A673 (cell line): ENCODE measurements at regions not wholly inside any gene's neighbourhood (a gene's known extent, or its start where the extent isn't known, plus 50 kb on each side); places are given as distances from the start of the nearest gene placed in this dataset.

ENCODE experiments used
- BruUV-seq: library from RNA; stranded (reverse); fragments of 400-500 nt; replicated peaks from 2 replicates; lab custom pipeline; 2021; lab: Mats Ljungman, UMichigan
- CTCF ChIA-PET: fragments of 300-600 bp; sonication (Branson Sonifier 250); formaldehyde crosslinking; loops from one replicate; lab custom pipeline; 2022; ENCODE audit warnings: antibody characterized with exemption; lab: Charles Lee
- POLR2A ChIA-PET: fragments of 300-600 bp; sonication (Branson Sonifier 250); formaldehyde crosslinking; loops from one replicate; lab custom pipeline; 2022; ENCODE audit warnings: antibody characterized with exemption; ENCODE audit not compliant: low non-redundant PET; lab: Charles Lee
- DNase-seq: peaks from one replicate; pipeline ENCODE4 v3.0.0-alpha.2; 2015; ENCODE audit warnings: low spot score
- H3K27ac ChIP-seq: fragments of 200-600 bp; sonication (generic); 2 replicates; pipeline ENCODE4 v1.5.1; 2016; ENCODE audit warnings: mixed run types, low read depth, mild to moderate bottlenecking, mixed read lengths, antibody characterized with exemption, low read length; ENCODE audit not compliant: poor library complexity, severe bottlenecking
- H3K27me3 ChIP-seq: fragments of 200-600 bp; sonication (generic); replicated peaks from 2 replicates; pipeline ENCODE4 v1.6.1; 2017; ENCODE audit warnings: mixed run types, low read depth, mild to moderate bottlenecking, mixed read lengths, antibody characterized with exemption, low read length; ENCODE audit not compliant: insufficient read depth, poor library complexity
- H3K36me3 ChIP-seq: fragments of 200-600 bp; sonication (generic); 2 replicates; pipeline ENCODE4 v1.6.1; 2016; ENCODE audit warnings: mixed run types, mild to moderate bottlenecking, mixed read lengths, antibody characterized with exemption, low read length; ENCODE audit not compliant: insufficient read depth, poor library complexity, severe bottlenecking
- H3K4me1 ChIP-seq: fragments of 200-600 bp; sonication (generic); 2 replicates; pipeline ENCODE4 v1.6.1; 2017; ENCODE audit warnings: mixed run types, mild to moderate bottlenecking, mixed read lengths, antibody characterized with exemption, low read length; ENCODE audit not compliant: insufficient read depth, poor library complexity, severe bottlenecking
- H3K4me3 ChIP-seq: fragments of 200-600 bp; sonication (generic); 2 replicates; pipeline ENCODE4 v1.5.1; 2016; ENCODE audit warnings: low read depth, mixed run types, mild to moderate bottlenecking, mixed read lengths, low read length; ENCODE audit not compliant: poor library complexity, severe bottlenecking
- H3K9me3 ChIP-seq: fragments of 200-600 bp; sonication (generic); 2 replicates; pipeline ENCODE4 v1.6.1; 2016; ENCODE audit warnings: mixed run types, low read depth, mild to moderate bottlenecking, mixed read lengths, antibody characterized with exemption, low read length; ENCODE audit not compliant: poor library complexity, severe bottlenecking
- EZH2 ChIP-seq: fragments of 200-600 bp; sonication (generic); IDR thresholded peaks from 2 replicates; pipeline ENCODE4 v1.6.1; 2017; ENCODE audit warnings: borderline replicate concordance, low read depth, mild to moderate bottlenecking, mixed read lengths, antibody characterized with exemption, low read length; ENCODE audit not compliant: poor library complexity, severe bottlenecking
- intact Hi-C: fragments of 100-400 bp; cut with micrococcal nuclease; formaldehyde crosslinking; loops from one replicate; pipeline ENCODE4 v1.10.0; 2022; ENCODE audit not compliant: unreplicated experiment
- TF ChIP-seq, protein P1 (sequence below): fragments of 300-800, 200-600 bp; sonication (generic); conservative IDR thresholded peaks from 2 replicates; pipeline ENCODE4 v1.5.1; 2017; ENCODE audit warnings: low read depth, mild to moderate bottlenecking, antibody characterized with exemption, low read length, moderate library complexity, mixed read lengths

DNA sequence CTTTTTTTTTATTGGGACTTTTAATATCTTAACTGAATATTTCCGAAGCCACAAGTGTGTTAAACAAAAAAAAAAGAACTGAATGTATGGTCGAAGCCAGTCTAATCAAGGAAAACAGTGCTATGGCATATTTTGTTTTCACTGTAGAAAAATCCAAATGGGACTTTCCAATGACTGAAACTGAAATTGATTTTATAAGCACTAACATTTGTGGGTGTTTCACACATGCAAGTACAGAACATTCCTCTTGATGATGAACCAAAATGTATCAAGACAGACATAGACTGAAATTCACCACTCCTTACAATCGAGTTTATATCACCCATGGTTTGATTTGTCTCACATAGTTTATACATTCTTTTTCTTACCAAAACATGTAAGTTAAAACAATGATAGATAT, 1026.8 kb downstream of the CDH18 start:
- Histone ChIP-seq H3K9me3 (no peaks in the 10 kb centered on the region), H3K36me3 (no peaks in the 10 kb centered on the region), H3K27ac (no peak overlapping the region), H3K4me3 (no peak overlapping the region), H3K4me1 (no peaks in the 10 kb centered on the region), H3K27me3 (no peaks in the 10 kb centered on the region)
- CTCF ChIA-PET: no interaction called here
- TF ChIP-seq, protein P1, sequence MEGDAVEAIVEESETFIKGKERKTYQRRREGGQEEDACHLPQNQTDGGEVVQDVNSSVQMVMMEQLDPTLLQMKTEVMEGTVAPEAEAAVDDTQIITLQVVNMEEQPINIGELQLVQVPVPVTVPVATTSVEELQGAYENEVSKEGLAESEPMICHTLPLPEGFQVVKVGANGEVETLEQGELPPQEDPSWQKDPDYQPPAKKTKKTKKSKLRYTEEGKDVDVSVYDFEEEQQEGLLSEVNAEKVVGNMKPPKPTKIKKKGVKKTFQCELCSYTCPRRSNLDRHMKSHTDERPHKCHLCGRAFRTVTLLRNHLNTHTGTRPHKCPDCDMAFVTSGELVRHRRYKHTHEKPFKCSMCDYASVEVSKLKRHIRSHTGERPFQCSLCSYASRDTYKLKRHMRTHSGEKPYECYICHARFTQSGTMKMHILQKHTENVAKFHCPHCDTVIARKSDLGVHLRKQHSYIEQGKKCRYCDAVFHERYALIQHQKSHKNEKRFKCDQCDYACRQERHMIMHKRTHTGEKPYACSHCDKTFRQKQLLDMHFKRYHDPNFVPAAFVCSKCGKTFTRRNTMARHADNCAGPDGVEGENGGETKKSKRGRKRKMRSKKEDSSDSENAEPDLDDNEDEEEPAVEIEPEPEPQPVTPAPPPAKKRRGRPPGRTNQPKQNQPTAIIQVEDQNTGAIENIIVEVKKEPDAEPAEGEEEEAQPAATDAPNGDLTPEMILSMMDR: no peak
- TF ChIP-seq EZH2: no peak
- DNase-seq: no peak
- intact Hi-C loops: no loop called here
- no TSS peak for BruUV-seq
- POLR2A ChIA-PET: no interaction called here

DNA sequence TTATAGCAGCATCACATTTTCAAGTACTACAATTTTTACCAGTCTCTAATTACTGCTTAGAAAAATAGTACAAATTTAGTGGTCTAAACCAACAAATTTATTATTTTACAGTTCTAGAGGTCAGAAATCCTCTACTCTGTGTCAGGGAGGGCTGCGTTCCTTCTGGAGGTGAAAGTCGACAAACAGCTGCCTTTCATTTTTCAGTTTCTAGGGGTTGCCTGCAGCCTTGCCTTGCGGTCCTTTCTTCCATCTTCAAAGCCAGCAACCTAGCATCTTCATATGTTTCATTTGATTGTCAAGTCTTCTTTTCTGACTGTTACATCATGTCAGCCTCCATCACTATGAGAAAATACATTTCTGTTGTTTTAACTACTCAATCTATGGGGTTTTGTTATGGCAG, 1022.1 kb downstream of the CDH18 start:
- TF ChIP-seq, protein P1: no peak
- no peak for TF ChIP-seq EZH2
- DNase-seq: no peak
- no peaks in the 10 kb centered on the region for H3K36me3 ChIP-seq
- H3K27me3 ChIP-seq: no peaks in the 10 kb centered on the region
- H3K9me3 ChIP-seq: no peaks in the 10 kb centered on the region
- H3K4me3 ChIP-seq: no peak overlapping the region
- intact Hi-C loops: no loop called here
- ChIA-PET POLR2A (no interaction called here), CTCF (no interaction called here)
- H3K27ac ChIP-seq: no peak overlapping the region
- no peaks in the 10 kb centered on the region for H3K4me1 ChIP-seq
- BruUV-seq: no TSS peak

- CTCF ChIA-PET: interaction anchor here (0.6 kb wide), 1 partner anchor 1708 kb away, joined by 4 read pairs; no protein-coding TSS in a partner anchor
- BruUV-seq: no TSS peak
Measured at GRCh38 chr5:18967637-18968036, 1020.4 kb downstream of the CDH18 start.

More at GRCh38 chr5:18967637-18968036, 1020.4 kb downstream of the CDH18 start:
- Histone ChIP-seq H3K9me3 (no peaks in the 10 kb centered on the region), H3K27ac (no peak overlapping the region), H3K27me3 (no peaks in the 10 kb centered on the region), H3K36me3 (no peaks in the 10 kb centered on the region), H3K4me1 (no peaks in the 10 kb centered on the region), H3K4me3 (no peak overlapping the region)
- POLR2A ChIA-PET: no interaction called here
- TF ChIP-seq, protein P1: no peak
- TF ChIP-seq EZH2: no peak
- intact Hi-C loops: no loop called here
- DNase-seq: no peak
